Peyer's patch (tissue), 4 donors: ENCODE measurements at regions not wholly inside any gene's neighbourhood (a gene's known extent, or its start where the extent isn't known, plus 50 kb on each side); places are given as distances from the start of the nearest gene placed in this dataset.

Experiments used
- DNase-seq, 3 donors: peaks; one replicate each; pipeline ENCODE4 v3.0.0-alpha.2; 2017 to 2019
- H3K27ac ChIP-seq, 4 donors: fragments of 200-600 bp; sonication (generic); one replicate each; pipeline ENCODE4 v1.5.1; 2016 to 2019
- H3K27me3 ChIP-seq, 2 donors: fragments of 200-600 bp; sonication (generic); one replicate each; pipeline ENCODE4 v1.5.1; 2019
- H3K36me3 ChIP-seq, 3 donors: fragments of 200-600 bp; sonication (generic); one replicate each; pipeline ENCODE4 v1.5.1; 2016 to 2019
- H3K4me1 ChIP-seq, 4 donors: fragments of 200-600 bp; sonication (generic); one replicate each; pipeline ENCODE4 v1.5.1; 2016 to 2019
- H3K4me3 ChIP-seq, 4 donors: fragments of 200-600 bp; sonication (generic); 1 replicate in 3 of 4; 2 replicates in 1 of 4; pipeline ENCODE4 v1.5.1; 2016 to 2019; ENCODE audit warnings: mild to moderate bottlenecking in 1 of 4
- H3K9me3 ChIP-seq, 4 donors: fragments of 200-600 bp; sonication (generic); one replicate each; pipeline ENCODE4 v1.5.1; 2016 to 2019; ENCODE audit warnings: mild to moderate bottlenecking in 1 of 4
- POLR2A ChIP-seq, 2 donors: fragments of 450-650 bp; IDR thresholded peaks; one replicate each; pipeline ENCODE4 v1.5.1; 2017; ENCODE audit warnings: antibody characterized with exemption in 2 of 2, mild to moderate bottlenecking in 2 of 2, moderate library complexity in 2 of 2
- TF ChIP-seq, protein P1 (sequence below), 6 experiments: fragments of 450-650 bp in 4 of 6; fragments of 200-600 bp in 2 of 6; sonication (generic) in 1 of 6; IDR thresholded peaks; one replicate each; pipeline ENCODE4 v1.5.1; 2017 to 2019; ENCODE audit warnings: antibody characterized with exemption in 6 of 6, mild to moderate bottlenecking in 3 of 6, moderate library complexity in 1 of 6

DNA sequence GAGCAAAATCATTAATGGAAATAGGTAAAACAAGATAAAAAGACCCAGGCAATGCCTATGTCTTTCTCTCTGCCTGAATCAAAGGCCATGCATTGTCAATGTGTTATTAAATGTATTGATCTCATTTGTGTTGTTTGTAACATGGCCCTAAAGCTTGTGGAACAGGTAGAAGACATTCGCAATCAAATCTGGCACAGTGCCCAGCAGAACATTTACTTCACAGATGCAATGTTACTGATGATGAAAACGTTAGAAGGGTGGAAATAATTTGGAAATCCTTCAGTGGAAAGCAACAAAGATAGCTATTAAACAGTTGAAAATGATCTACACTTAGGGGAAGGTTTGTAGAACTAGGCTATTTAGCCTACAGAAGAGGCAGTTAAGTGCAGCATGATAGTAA is 368.2 kb downstream of the EPHA4 start:
- Histone ChIP-seq H3K9me3 (no peaks in the 10 kb centered on the region), H3K27me3 (no peaks in the 10 kb centered on the region), H3K27ac (no peak overlapping the region), H3K36me3 (no peaks in the 10 kb centered on the region), H3K4me1 (no peaks in the 10 kb centered on the region), H3K4me3 (no peak overlapping the region)
- no peak for DNase-seq
- TF ChIP-seq, protein P1, sequence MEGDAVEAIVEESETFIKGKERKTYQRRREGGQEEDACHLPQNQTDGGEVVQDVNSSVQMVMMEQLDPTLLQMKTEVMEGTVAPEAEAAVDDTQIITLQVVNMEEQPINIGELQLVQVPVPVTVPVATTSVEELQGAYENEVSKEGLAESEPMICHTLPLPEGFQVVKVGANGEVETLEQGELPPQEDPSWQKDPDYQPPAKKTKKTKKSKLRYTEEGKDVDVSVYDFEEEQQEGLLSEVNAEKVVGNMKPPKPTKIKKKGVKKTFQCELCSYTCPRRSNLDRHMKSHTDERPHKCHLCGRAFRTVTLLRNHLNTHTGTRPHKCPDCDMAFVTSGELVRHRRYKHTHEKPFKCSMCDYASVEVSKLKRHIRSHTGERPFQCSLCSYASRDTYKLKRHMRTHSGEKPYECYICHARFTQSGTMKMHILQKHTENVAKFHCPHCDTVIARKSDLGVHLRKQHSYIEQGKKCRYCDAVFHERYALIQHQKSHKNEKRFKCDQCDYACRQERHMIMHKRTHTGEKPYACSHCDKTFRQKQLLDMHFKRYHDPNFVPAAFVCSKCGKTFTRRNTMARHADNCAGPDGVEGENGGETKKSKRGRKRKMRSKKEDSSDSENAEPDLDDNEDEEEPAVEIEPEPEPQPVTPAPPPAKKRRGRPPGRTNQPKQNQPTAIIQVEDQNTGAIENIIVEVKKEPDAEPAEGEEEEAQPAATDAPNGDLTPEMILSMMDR (IDR thresholded peaks at IDR 0.05), result no peak
- no peak for TF ChIP-seq POLR2A (IDR thresholded peaks at IDR 0.05)

DNA sequence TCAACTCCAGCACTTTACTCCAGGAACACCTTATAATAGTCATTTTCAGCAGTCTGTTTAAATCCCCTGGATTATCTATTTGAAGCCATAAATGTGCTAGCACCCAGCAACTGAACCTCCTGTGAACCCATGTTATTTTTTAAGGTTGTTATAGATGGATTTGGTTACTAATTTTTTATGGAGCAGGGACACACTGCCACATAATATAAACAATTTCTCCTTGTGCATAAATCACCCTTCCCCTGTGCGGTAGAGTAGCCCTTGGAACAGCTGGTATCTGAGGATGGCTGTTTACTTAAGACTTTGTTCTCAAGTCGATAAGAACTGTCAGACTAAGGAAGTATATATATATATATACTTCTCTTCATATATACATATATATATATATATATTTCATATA is 367.4 kb downstream of the EPHA4 start:
- Histone ChIP-seq H3K4me1 (no peaks in the 10 kb centered on the region), H3K27ac (no peak overlapping the region), H3K36me3 (no peaks in the 10 kb centered on the region), H3K27me3 (no peaks in the 10 kb centered on the region), H3K9me3 (no peaks in the 10 kb centered on the region), H3K4me3 (no peak overlapping the region)
- no peak for DNase-seq
- TF ChIP-seq, protein P1 (IDR thresholded peaks at IDR 0.05), result no peak
- TF ChIP-seq POLR2A (IDR thresholded peaks at IDR 0.05), result no peak

DNA sequence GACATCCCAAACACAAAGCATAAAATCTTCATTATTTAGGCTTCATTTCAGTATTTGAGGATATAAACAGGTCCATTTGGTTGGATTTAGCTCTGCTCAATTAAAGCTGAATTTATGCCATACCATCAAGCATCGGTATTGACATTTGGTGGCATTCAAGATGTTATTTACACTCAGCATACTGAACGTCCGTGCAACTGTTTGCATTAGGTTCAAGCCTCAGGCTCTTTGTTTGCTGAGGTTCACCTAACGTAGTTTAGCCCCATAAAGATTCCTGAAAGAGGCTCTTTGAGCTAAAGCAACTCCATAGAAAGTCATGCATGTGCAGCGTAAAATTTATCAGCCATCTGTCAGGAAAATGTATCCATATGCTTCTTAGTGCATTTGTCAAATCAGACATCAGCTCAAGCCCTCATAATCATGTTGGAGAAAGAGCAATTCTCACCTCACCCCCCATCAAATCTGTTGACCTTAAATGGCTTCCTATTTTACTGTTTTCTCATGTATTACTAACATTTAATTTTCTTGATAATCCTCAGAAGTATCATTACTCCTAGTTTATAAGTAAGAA is 366.9 kb downstream of the EPHA4 start:
- no peak for DNase-seq
- Histone ChIP-seq H3K27me3 (no peaks in the 10 kb centered on the region), H3K9me3 (no peaks in the 10 kb centered on the region), H3K4me1 (no peaks in the 10 kb centered on the region), H3K27ac (no peak overlapping the region), H3K4me3 (no peak overlapping the region), H3K36me3 (no peaks in the 10 kb centered on the region)
- TF ChIP-seq, protein P1 (IDR thresholded peaks at IDR 0.05), result no peak
- TF ChIP-seq POLR2A (IDR thresholded peaks at IDR 0.05), result no peak

DNA sequence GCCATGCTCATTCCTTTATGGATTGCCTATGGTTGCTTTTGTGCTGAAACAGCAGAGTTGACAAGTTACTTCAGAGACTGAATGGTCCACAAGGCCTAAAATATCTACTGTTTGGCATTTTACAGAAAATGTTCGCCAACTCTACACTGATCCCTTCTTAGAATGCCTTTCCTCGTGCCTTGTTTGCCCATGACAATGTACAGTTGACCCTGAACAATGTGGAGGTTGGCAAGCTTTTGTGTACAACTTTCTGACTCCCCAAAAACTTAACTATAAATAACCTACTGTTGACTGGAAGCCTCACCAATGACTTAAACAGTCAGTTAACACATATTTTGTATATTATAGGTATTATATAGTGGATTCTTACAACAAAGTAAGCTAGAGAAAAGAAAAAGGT is 361.4 kb downstream of the EPHA4 start:
- no peak overlapping the region for H3K27ac ChIP-seq
- H3K4me3 ChIP-seq, result no peak overlapping the region
- DNase-seq, result no peak
- H3K9me3 ChIP-seq, result no peaks in the 10 kb centered on the region
- H3K27me3 ChIP-seq, result no peaks in the 10 kb centered on the region
- no peaks in the 10 kb centered on the region for H3K36me3 ChIP-seq
- no peaks in the 10 kb centered on the region for H3K4me1 ChIP-seq
- TF ChIP-seq, protein P1 (IDR thresholded peaks at IDR 0.05), result no peak
- no peak for TF ChIP-seq POLR2A (IDR thresholded peaks at IDR 0.05)

DNA sequence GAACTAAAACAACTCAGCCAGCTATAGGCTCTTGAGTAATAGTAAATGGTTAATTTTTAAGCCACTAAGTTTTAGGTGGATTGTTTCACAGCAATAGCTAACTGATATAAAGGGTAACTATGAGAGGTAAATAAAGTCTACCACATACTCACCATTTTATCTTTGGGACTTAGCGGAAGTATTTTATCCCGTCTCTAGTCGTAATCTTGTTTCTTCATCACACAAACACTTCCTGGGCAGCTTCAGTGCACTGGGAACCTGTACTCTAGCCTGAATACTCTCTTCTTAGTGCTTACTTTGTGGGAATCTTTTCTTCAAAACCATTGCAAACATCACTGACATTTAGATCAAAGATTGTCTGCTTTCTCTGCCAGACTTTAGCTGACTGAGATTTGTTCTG is 360.5 kb downstream of the EPHA4 start:
- Histone ChIP-seq H3K9me3 (no peaks in the 10 kb centered on the region), H3K27ac (no peak overlapping the region), H3K4me3 (no peak overlapping the region), H3K4me1 (no peaks in the 10 kb centered on the region), H3K36me3 (no peaks in the 10 kb centered on the region), H3K27me3 (no peaks in the 10 kb centered on the region)
- DNase-seq, result no peak
- no peak for TF ChIP-seq POLR2A (IDR thresholded peaks at IDR 0.05)
- TF ChIP-seq, protein P1 (IDR thresholded peaks at IDR 0.05), result no peak

DNA sequence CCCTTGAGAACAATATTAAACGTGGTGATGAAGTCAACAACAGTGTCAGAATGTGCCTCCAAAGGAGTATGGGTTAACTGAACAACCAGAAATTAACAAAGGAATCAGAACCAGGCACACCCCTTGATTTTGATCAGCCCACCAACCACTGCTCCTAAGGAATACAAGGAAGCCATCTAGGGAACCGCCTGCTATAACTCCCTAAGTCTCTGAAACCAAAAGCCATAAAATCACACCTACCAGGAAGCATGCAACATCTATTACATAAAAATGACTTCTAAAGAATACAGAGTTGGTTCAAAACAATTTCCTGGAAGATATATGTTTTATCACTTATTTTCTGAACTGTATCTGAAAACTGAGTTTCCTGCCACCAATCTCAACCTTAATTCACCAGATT is 360.0 kb downstream of the EPHA4 start:
- no peaks in the 10 kb centered on the region for H3K27me3 ChIP-seq
- H3K4me3 ChIP-seq, result no peak overlapping the region
- H3K9me3 ChIP-seq, result no peaks in the 10 kb centered on the region
- no peaks in the 10 kb centered on the region for H3K36me3 ChIP-seq
- no peaks in the 10 kb centered on the region for H3K4me1 ChIP-seq
- no peak overlapping the region for H3K27ac ChIP-seq
- DNase-seq, result no peak
- TF ChIP-seq POLR2A (IDR thresholded peaks at IDR 0.05), result no peak
- TF ChIP-seq, protein P1 (IDR thresholded peaks at IDR 0.05), result no peak
